Effector memory CD4-positive, alpha-beta T cell (primary cell): ENCODE measurements at regions not wholly inside any gene's neighbourhood (a gene's known extent, or its start where the extent isn't known, plus 50 kb on each side); places are given as distances from the start of the nearest gene placed in this dataset.

Experiments
- DNase-seq, 3 donors: peaks; one replicate each; pipeline ENCODE4 v3.0.0-alpha.2; 2020
- H3K27ac ChIP-seq: 2 replicates; pipeline ENCODE4 v1.7.0; 2013; ENCODE audit warnings: mild to moderate bottlenecking, low read length, moderate library complexity; ENCODE audit not compliant: insufficient read depth, poor library complexity, severe bottlenecking
- H3K27me3 ChIP-seq: replicated peaks from 2 replicates; pipeline ENCODE4 v1.7.0; 2013; ENCODE audit warnings: mild to moderate bottlenecking, low read length; ENCODE audit not compliant: insufficient read depth, control insufficient read depth, poor library complexity, severe bottlenecking
- H3K36me3 ChIP-seq: 2 replicates; pipeline ENCODE4 v1.7.0; 2013; ENCODE audit warnings: mild to moderate bottlenecking, low read length, moderate library complexity; ENCODE audit not compliant: control insufficient read depth, insufficient read depth
- H3K4me1 ChIP-seq: 2 replicates; pipeline ENCODE4 v1.7.0; 2013; ENCODE audit warnings: low read length, mild to moderate bottlenecking; ENCODE audit not compliant: control insufficient read depth, insufficient read depth, poor library complexity, severe bottlenecking
- H3K4me3 ChIP-seq: 2 replicates; pipeline ENCODE4 v1.7.0; 2013; ENCODE audit warnings: low read length, low read depth, mild to moderate bottlenecking; ENCODE audit not compliant: insufficient read depth, poor library complexity, severe bottlenecking
- H3K9me3 ChIP-seq: 2 replicates; pipeline ENCODE4 v1.7.0; 2013; ENCODE audit warnings: mild to moderate bottlenecking, low read length, moderate library complexity; ENCODE audit not compliant: control insufficient read depth

GRCh38 chr15:79208179-79208578 lies 74.3 kb upstream of the ANKRD34C start:
- Histone ChIP-seq H3K36me3 (no peaks in the 10 kb centered on the region), H3K27me3 (peaks cover 5% of the 10 kb centered on the region), H3K27ac (no peak overlapping the region), H3K4me1 (no peaks in the 10 kb centered on the region), H3K9me3 (no peaks in the 10 kb centered on the region), H3K4me3 (no peak overlapping the region)
- DNase-seq, result no peak

- no peak overlapping the region for H3K27ac ChIP-seq
- no peak overlapping the region for H3K4me3 ChIP-seq
- no peak for DNase-seq
- H3K36me3 ChIP-seq, result no peaks in the 10 kb centered on the region
- H3K9me3 ChIP-seq, result no peaks in the 10 kb centered on the region
- no peaks in the 10 kb centered on the region for H3K4me1 ChIP-seq
- H3K27me3 ChIP-seq, result peaks cover 5% of the 10 kb centered on the region
Observed at GRCh38 chr15:79206940-79207339, 75.6 kb upstream of the ANKRD34C start.

GRCh38 chr15:79204886-79205675 lies 77.4 kb upstream of the ANKRD34C start:
- DNase-seq, result no peak
- H3K27ac ChIP-seq, result no peak overlapping the region
- H3K4me3 ChIP-seq, result no peak overlapping the region
- peaks cover 5% of the 10 kb centered on the region for H3K27me3 ChIP-seq
- H3K36me3 ChIP-seq, result no peaks in the 10 kb centered on the region
- no peaks in the 10 kb centered on the region for H3K4me1 ChIP-seq
- H3K9me3 ChIP-seq, result no peaks in the 10 kb centered on the region

- H3K4me3 ChIP-seq, result no peak overlapping the region
- no peaks in the 10 kb centered on the region for H3K4me1 ChIP-seq
- H3K27me3 ChIP-seq, result peaks cover 3% of the 10 kb centered on the region
- no peaks in the 10 kb centered on the region for H3K9me3 ChIP-seq
- DNase-seq, result no peak
- H3K36me3 ChIP-seq, result no peaks in the 10 kb centered on the region
- H3K27ac ChIP-seq, result no peak overlapping the region
Observed at GRCh38 chr15:79198461-79198860, 84.1 kb upstream of the ANKRD34C start.

GRCh38 chr15:79197285-79197684 lies 85.2 kb upstream of the ANKRD34C start:
- H3K27me3 ChIP-seq, result peaks cover 3% of the 10 kb centered on the region
- no peak for DNase-seq
- H3K36me3 ChIP-seq, result no peaks in the 10 kb centered on the region
- no peaks in the 10 kb centered on the region for H3K4me1 ChIP-seq
- H3K4me3 ChIP-seq, result no peak overlapping the region
- no peaks in the 10 kb centered on the region for H3K9me3 ChIP-seq
- H3K27ac ChIP-seq, result no peak overlapping the region

- H3K27ac ChIP-seq, result no peak overlapping the region
- H3K36me3 ChIP-seq, result no peaks in the 10 kb centered on the region
- no peaks in the 10 kb centered on the region for H3K9me3 ChIP-seq
Observed at GRCh38 chr15:79195802-79196201, 86.7 kb upstream of the ANKRD34C start.

GRCh38 chr15:79195239-79195638 lies 87.3 kb upstream of the ANKRD34C start:
- Histone ChIP-seq H3K27me3 (peaks cover 3% of the 10 kb centered on the region), H3K4me3 (no peak overlapping the region), H3K9me3 (no peaks in the 10 kb centered on the region), H3K36me3 (no peaks in the 10 kb centered on the region), H3K4me1 (no peaks in the 10 kb centered on the region), H3K27ac (no peak overlapping the region)
- DNase-seq, result no peak

More at GRCh38 chr15:79195802-79196201, 86.7 kb upstream of the ANKRD34C start:
- H3K27me3 ChIP-seq, result peaks cover 3% of the 10 kb centered on the region
- H3K4me3 ChIP-seq, result no peak overlapping the region
- no peaks in the 10 kb centered on the region for H3K4me1 ChIP-seq
- no peak for DNase-seq

- Histone ChIP-seq H3K36me3 (no peaks in the 10 kb centered on the region), H3K9me3 (no peaks in the 10 kb centered on the region), H3K27ac (no peak overlapping the region), H3K4me3 (no peak overlapping the region), H3K4me1 (no peaks in the 10 kb centered on the region), H3K27me3 (peaks cover 3% of the 10 kb centered on the region)
- DNase-seq, result no peak
Observed at GRCh38 chr15:79194386-79194785, 88.1 kb upstream of the ANKRD34C start.

- no peak for DNase-seq
- H3K4me3 ChIP-seq, result no peak overlapping the region
- no peaks in the 10 kb centered on the region for H3K36me3 ChIP-seq
- H3K27me3 ChIP-seq, result peaks cover 3% of the 10 kb centered on the region
- H3K9me3 ChIP-seq, result no peaks in the 10 kb centered on the region
- H3K4me1 ChIP-seq, result no peaks in the 10 kb centered on the region
- no peak overlapping the region for H3K27ac ChIP-seq
Observed at GRCh38 chr15:79193549-79193948, 89.0 kb upstream of the ANKRD34C start.

GRCh38 chr15:79193103-79193502 lies 89.4 kb upstream of the ANKRD34C start:
- H3K27me3 ChIP-seq, result peaks cover 3% of the 10 kb centered on the region
- H3K4me3 ChIP-seq, result no peak overlapping the region
- no peak overlapping the region for H3K27ac ChIP-seq
- DNase-seq, result no peak
- H3K9me3 ChIP-seq, result no peaks in the 10 kb centered on the region
- no peaks in the 10 kb centered on the region for H3K36me3 ChIP-seq
- H3K4me1 ChIP-seq, result no peaks in the 10 kb centered on the region
